ENCODE measurements at regions not wholly inside any gene's neighbourhood (a gene's known extent, or its start where the extent isn't known, plus 50 kb on each side); places are given as distances from the start of the nearest gene placed in this dataset.

DNA sequence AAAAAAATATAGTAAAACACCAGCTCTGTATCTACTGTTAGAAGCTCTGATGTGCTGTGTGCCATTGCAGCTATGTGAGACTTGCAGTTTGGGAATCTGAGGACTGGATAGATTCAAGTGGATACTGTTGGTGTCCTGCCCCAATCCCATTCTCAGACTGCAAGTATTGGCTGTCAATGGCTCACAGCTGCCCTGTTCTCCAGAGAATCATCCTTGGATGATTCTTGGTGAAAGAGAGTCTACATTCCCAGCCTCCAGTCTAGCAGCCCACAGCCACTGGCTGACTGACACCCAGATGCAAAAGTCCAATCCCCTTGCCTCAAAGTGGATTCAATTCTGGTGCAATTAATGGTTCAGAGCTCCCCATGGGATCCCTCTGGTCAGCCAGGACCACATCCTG lies 206.1 kb upstream of the MTNR1B start:
- H3K9me3 ChIP-seq (replicated peaks), result no peaks in the 10 kb centered on the region
- intact Hi-C loops (cut with micrococcal nuclease), result no loop called here
- TF ChIP-seq, protein P1, sequence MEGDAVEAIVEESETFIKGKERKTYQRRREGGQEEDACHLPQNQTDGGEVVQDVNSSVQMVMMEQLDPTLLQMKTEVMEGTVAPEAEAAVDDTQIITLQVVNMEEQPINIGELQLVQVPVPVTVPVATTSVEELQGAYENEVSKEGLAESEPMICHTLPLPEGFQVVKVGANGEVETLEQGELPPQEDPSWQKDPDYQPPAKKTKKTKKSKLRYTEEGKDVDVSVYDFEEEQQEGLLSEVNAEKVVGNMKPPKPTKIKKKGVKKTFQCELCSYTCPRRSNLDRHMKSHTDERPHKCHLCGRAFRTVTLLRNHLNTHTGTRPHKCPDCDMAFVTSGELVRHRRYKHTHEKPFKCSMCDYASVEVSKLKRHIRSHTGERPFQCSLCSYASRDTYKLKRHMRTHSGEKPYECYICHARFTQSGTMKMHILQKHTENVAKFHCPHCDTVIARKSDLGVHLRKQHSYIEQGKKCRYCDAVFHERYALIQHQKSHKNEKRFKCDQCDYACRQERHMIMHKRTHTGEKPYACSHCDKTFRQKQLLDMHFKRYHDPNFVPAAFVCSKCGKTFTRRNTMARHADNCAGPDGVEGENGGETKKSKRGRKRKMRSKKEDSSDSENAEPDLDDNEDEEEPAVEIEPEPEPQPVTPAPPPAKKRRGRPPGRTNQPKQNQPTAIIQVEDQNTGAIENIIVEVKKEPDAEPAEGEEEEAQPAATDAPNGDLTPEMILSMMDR (IDR thresholded peaks at IDR 0.05; ENCODE audit: borderline replicate concordance), result no peak
- no peak overlapping the region for H3K27ac ChIP-seq (replicated peaks)
- no peak overlapping the region for H3K4me3 ChIP-seq
- no peak for DNase-seq
- H3K27me3 ChIP-seq (ENCODE audit: low read depth), result peaks cover 2% of the 10 kb centered on the region
- H3K4me1 ChIP-seq, result peaks cover 17% of the 10 kb centered on the region
- no peaks in the 10 kb centered on the region for H3K36me3 ChIP-seq

DNA sequence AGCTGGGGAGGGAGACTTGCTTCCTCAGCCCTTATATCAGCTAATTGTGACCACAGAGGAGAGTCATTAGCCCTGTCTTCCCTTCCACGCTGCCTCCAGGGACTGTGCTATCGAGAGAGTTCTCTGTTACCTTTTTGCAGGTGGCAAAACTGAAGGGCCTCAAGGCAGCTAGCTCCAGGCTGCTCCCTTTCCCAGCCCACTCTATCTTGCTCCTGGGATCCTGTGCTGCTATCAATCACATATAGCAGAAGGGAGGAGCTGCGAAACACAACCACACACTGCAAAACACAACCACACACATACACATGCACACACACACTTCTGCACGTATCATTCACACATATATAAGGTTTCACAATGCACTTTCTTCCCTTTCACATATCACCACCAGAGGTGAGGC lies 205.3 kb upstream of the MTNR1B start:
- no peak for DNase-seq

DNA sequence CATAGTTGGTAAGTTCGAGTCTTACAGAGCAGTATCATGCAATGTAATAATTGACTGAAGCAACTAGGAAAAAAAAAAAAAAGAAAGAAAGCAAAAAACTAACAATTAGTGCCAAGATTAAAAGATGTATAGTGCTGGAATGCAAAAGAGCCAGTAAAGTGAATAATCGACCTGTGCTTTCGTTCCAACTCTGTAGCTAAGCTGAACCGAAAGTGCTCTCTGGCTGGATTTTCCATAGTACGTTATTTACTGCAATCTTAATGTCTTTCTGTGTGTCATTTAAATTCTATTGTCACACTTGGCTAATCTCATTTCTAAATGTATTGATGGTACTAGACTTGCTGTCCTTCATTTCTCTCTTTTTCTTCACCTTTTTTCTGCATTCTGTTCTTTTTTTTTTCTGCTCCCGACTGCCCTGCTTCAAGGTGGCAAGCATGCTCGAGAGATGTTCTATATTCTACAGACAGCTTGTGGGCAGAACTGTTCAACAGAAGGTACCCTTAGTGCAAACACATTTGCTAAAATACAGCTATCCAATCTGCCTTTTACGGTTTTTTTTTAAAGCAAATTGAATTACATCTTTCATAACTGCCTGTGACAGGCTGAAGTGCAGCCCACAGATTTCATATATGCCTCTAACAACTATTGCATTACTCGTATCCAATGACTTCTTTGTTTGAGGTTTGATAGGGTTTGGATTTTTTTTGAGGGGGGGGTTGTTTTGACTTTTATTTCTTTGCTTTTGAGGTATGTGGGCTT lies 204.2 kb upstream of the MTNR1B start:
- Histone ChIP-seq H3K27me3 (ENCODE audit: low read depth) (no peaks in the 10 kb centered on the region), H3K4me3 (peak overlapping the region; percentile 55), H3K27ac (replicated peaks) (no peak overlapping the region), H3K36me3 (no peaks in the 10 kb centered on the region), H3K4me1 (peaks cover 27% of the 10 kb centered on the region), H3K9me3 (replicated peaks) (no peaks in the 10 kb centered on the region)
- no peak for DNase-seq
- TF ChIP-seq, protein P1 (IDR thresholded peaks at IDR 0.05; ENCODE audit: borderline replicate concordance), result no peak
- intact Hi-C loops (cut with micrococcal nuclease), result no loop called here

More for the DNA sequence above, 205.3 kb upstream of the MTNR1B start:
- peaks cover 17% of the 10 kb centered on the region for H3K4me1 ChIP-seq
- no peak overlapping the region for H3K27ac ChIP-seq (replicated peaks)
- intact Hi-C loops (cut with micrococcal nuclease), result no loop called here
- H3K36me3 ChIP-seq, result no peaks in the 10 kb centered on the region
- no peak overlapping the region for H3K4me3 ChIP-seq
- TF ChIP-seq, protein P1 (IDR thresholded peaks at IDR 0.05; ENCODE audit: borderline replicate concordance), result no peak
- H3K27me3 ChIP-seq (ENCODE audit: low read depth), result no peaks in the 10 kb centered on the region
- no peaks in the 10 kb centered on the region for H3K9me3 ChIP-seq (replicated peaks)

DNA sequence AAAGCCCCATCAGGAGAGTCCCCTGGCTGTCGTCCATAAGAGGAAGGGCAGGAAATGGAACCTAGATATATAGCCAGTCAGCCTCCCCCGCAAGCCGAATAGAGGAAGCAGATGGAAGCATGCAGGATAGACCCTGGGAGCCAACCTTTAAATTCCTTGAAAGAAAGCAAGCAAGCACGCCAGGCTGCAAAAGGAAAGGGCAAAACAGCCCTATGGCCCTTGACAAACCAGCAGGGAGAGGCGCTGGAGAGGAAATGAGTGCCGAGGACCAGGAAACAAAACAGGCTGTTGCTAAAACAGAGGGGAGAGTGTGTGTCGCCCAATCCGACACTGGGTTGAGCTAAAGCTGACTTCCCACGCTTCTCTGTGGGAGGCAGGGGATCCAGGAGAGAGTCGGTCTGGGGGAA lies 203.5 kb upstream of the MTNR1B start:
- Histone ChIP-seq H3K4me1 (peaks cover 32% of the 10 kb centered on the region), H3K9me3 (replicated peaks) (no peaks in the 10 kb centered on the region), H3K36me3 (no peaks in the 10 kb centered on the region), H3K4me3 (peak overlapping the region; percentile 55), H3K27ac (replicated peaks) (no peak overlapping the region), H3K27me3 (ENCODE audit: low read depth) (no peaks in the 10 kb centered on the region)
- TF ChIP-seq, protein P1 (IDR thresholded peaks at IDR 0.05; ENCODE audit: borderline replicate concordance), result no peak
- DNase-seq, result peak; percentile 15
- intact Hi-C loops (cut with micrococcal nuclease), result no loop called here

DNA sequence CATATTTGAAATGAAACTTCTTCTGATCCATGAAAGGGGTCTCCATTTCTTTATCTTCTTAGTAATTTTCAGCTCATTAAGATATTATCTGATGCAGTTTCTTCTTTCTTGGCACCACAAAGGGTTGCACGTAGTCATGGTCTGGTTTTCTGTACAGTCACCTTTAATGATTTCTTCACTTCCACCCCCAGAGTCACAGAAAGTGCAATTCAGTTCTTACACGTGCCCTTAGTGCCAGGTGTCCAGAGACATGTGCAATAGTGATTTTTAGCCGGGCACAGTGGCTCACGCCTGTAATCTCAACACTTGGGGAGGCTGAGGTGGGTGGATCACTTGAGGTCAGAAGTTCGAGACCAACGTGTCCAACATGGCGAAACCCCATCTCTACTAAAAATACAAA lies 202.8 kb upstream of the MTNR1B start:
- no peak for DNase-seq
- no peaks in the 10 kb centered on the region for H3K9me3 ChIP-seq (replicated peaks)
- intact Hi-C loops (cut with micrococcal nuclease), result no loop called here
- peaks cover 35% of the 10 kb centered on the region for H3K4me1 ChIP-seq
- no peak overlapping the region for H3K27ac ChIP-seq (replicated peaks)
- no peaks in the 10 kb centered on the region for H3K27me3 ChIP-seq (ENCODE audit: low read depth)
- TF ChIP-seq, protein P1 (IDR thresholded peaks at IDR 0.05; ENCODE audit: borderline replicate concordance), result no peak
- H3K4me3 ChIP-seq, result peak overlapping the region; percentile 55
- no peaks in the 10 kb centered on the region for H3K36me3 ChIP-seq

Measured in left ventricle myocardium inferior (tissue), 1 donor.